Kidney (tissue), 13 donors: ENCODE measurements at regions not wholly inside any gene's neighbourhood (a gene's known extent, or its start where the extent isn't known, plus 50 kb on each side); places are given as distances from the start of the nearest gene placed in this dataset.

Source experiments
- DNase-seq, 5 donors: peaks; one replicate each; pipeline ENCODE4 v3.0.0-alpha.2; 2013 to 2020
- FAIRE-seq: peaks from 2 replicates; lab custom pipeline; 2012; peaks lifted over from hg19 to GRCh38; lab: Jason Lieb, UNC
- H3K27ac ChIP-seq, 2 donors: one replicate each; pipeline ENCODE4 v1.7.0; 2013; ENCODE audit warnings: low read depth in 2 of 2, low read length in 2 of 2, inconsistent platforms in 1 of 2
- H3K27me3 ChIP-seq: one replicate; pipeline ENCODE4 v1.7.1; 2013; ENCODE audit warnings: low read length, inconsistent platforms; ENCODE audit not compliant: control insufficient read depth, insufficient read depth
- H3K36me3 ChIP-seq, 3 donors: one replicate each; pipeline versions ENCODE4 v1.7.0 to v1.7.1; 2013; ENCODE audit warnings: low read length in 3 of 3, control low read depth in 1 of 3, inconsistent platforms in 1 of 3; ENCODE audit not compliant: insufficient read depth in 3 of 3, control insufficient read depth in 2 of 3
- H3K4me1 ChIP-seq, 3 donors: one replicate each; pipeline versions ENCODE4 v1.7.0 to v1.7.1; 2013; ENCODE audit warnings: low read length in 3 of 3, inconsistent platforms in 1 of 3, low read depth in 1 of 3; ENCODE audit not compliant: control insufficient read depth in 2 of 3, insufficient read depth in 2 of 3
- H3K4me3 ChIP-seq, 3 donors: one replicate each; pipeline versions ENCODE4 v1.7.0 to v1.8.1; 2013; ENCODE audit warnings: low read length in 3 of 3, control low read depth in 1 of 3, inconsistent platforms in 1 of 3
- H3K9ac ChIP-seq, 3 donors: one replicate each; pipeline versions ENCODE4 v1.7.0 to v1.7.1; 2013; ENCODE audit warnings: low read length in 3 of 3, control low read depth in 1 of 3, inconsistent platforms in 1 of 3
- H3K9me3 ChIP-seq, 3 donors: one replicate each; pipeline versions ENCODE4 v1.7.0 to v1.7.1; 2013; ENCODE audit warnings: low read length in 3 of 3, control low read depth in 1 of 3, inconsistent platforms in 1 of 3; ENCODE audit not compliant: control insufficient read depth in 2 of 3, insufficient read depth in 1 of 3
- CTCF ChIP-seq: IDR thresholded peaks from 3 replicates; pipeline ENCODE4 v1.5.1; 2012; ENCODE audit warnings: mild to moderate bottlenecking, moderate library complexity, borderline replicate concordance; ENCODE audit not compliant: insufficient read depth; ENCODE audit errors: extremely low read depth
- intact Hi-C: fragments of 100-400 bp; cut with DNase I; formaldehyde crosslinking; loops from one replicate; pipeline ENCODE4 v1.11.1; 2022
- donor health status: control.
- donor health status: control.
- donor health status: control.
- donor health status: control.
- donor health status: control.
- donor health status: DM: yes; HTN: yes; CAD: no.
- donor health status: Normal renal cell carcinoma (clear cell type).

GRCh38 chr5:62980884-62981283 is 402.3 kb downstream of the LRRC70 start:
- Histone ChIP-seq H3K27ac (no peak overlapping the region), H3K4me1 (no peaks in the 10 kb centered on the region), H3K36me3 (no peaks in the 10 kb centered on the region), H3K9ac (no peak overlapping the region), H3K27me3 (no peaks in the 10 kb centered on the region), H3K4me3 (no peak overlapping the region), H3K9me3 (peaks cover 0 to 4% (median 2%) of the 10 kb centered on the region in 3 donors)
- no peak for DNase-seq
- TF ChIP-seq CTCF, result no peak
- FAIRE-seq, result no peak
- intact Hi-C loops, result no loop called here

- Histone ChIP-seq H3K4me3 (no peak overlapping the region), H3K9ac (no peak overlapping the region), H3K4me1 (no peaks in the 10 kb centered on the region), H3K9me3 (no peaks in the 10 kb centered on the region), H3K36me3 (no peaks in the 10 kb centered on the region), H3K27me3 (no peaks in the 10 kb centered on the region), H3K27ac (no peak overlapping the region)
- no peak for TF ChIP-seq CTCF
- FAIRE-seq (no peak), DNase-seq (no peak)
- intact Hi-C loops, result no loop called here
Observed at GRCh38 chr5:62979472-62979871, 400.9 kb downstream of the LRRC70 start.

GRCh38 chr5:62977661-62978060 is 399.0 kb downstream of the LRRC70 start:
- DNase-seq (no peak), FAIRE-seq (no peak)
- Histone ChIP-seq H3K4me1 (no peaks in the 10 kb centered on the region), H3K9me3 (no peaks in the 10 kb centered on the region), H3K4me3 (no peak overlapping the region), H3K27me3 (no peaks in the 10 kb centered on the region), H3K36me3 (no peaks in the 10 kb centered on the region), H3K9ac (no peak overlapping the region), H3K27ac (no peak overlapping the region)
- TF ChIP-seq CTCF, result no peak
- intact Hi-C loops, result no loop called here

GRCh38 chr5:62974623-62975022 is 396.0 kb downstream of the LRRC70 start:
- Histone ChIP-seq H3K4me1 (no peaks in the 10 kb centered on the region), H3K36me3 (no peaks in the 10 kb centered on the region), H3K27me3 (no peaks in the 10 kb centered on the region), H3K9me3 (no peaks in the 10 kb centered on the region), H3K27ac (no peak overlapping the region), H3K4me3 (no peak overlapping the region), H3K9ac (no peak overlapping the region)
- FAIRE-seq (no peak), DNase-seq (no peak)
- intact Hi-C loops, result no loop called here
- TF ChIP-seq CTCF, result no peak
